NT2/D1 (cell line): ENCODE measurements at regions not wholly inside any gene's neighbourhood (a gene's known extent, or its start where the extent isn't known, plus 50 kb on each side); places are given as distances from the start of the nearest gene placed in this dataset.

ENCODE experiments used
- DNase-seq: peaks from one replicate; pipeline ENCODE4 v3.0.0-alpha.2; 2011; ENCODE audit warnings: low read depth, low spot score
- H3K27me3 ChIP-seq: 2 replicates; pipeline ENCODE4 v1.6.0; 2011; ENCODE audit warnings: mild to moderate bottlenecking; ENCODE audit not compliant: insufficient read length, insufficient read depth
- H3K36me3 ChIP-seq: 2 replicates; pipeline ENCODE4 v1.6.1; 2011; ENCODE audit warnings: mild to moderate bottlenecking, low read length, mixed read lengths; ENCODE audit not compliant: insufficient read depth, insufficient read length
- H3K4me1 ChIP-seq: 2 replicates; pipeline ENCODE4 v1.5.1; 2011; ENCODE audit not compliant: insufficient read depth, insufficient read length
- H3K4me3 ChIP-seq: 2 replicates; pipeline ENCODE4 v1.5.1; 2011; ENCODE audit warnings: low read depth; ENCODE audit not compliant: insufficient read length
- H3K9ac ChIP-seq: 2 replicates; pipeline ENCODE4 v1.6.0; 2011; ENCODE audit warnings: low read depth; ENCODE audit not compliant: insufficient read length
- H3K9me3 ChIP-seq: 2 replicates; pipeline ENCODE4 v1.5.1; 2011; ENCODE audit warnings: mild to moderate bottlenecking, low read length; ENCODE audit not compliant: insufficient read depth
- SUZ12 ChIP-seq: IDR thresholded peaks from 2 replicates; pipeline ENCODE4 v1.6.1; 2011; ENCODE audit not compliant: insufficient read length, insufficient read depth; ENCODE audit errors: extremely low read depth
- YY1 ChIP-seq: IDR thresholded peaks from 2 replicates; pipeline ENCODE4 v1.6.1; 2011; ENCODE audit not compliant: insufficient read length, insufficient read depth
- ZNF274 ChIP-seq: IDR thresholded peaks from 2 replicates; pipeline ENCODE4 v1.6.1; 2011; ENCODE audit warnings: mild to moderate bottlenecking, low read depth, low read length

- no peak for DNase-seq
- no peaks in the 10 kb centered on the region for H3K4me1 ChIP-seq
- H3K4me3 ChIP-seq: no peak overlapping the region
- H3K27me3 ChIP-seq: no peaks in the 10 kb centered on the region
- H3K9ac ChIP-seq: no peak overlapping the region
- no peaks in the 10 kb centered on the region for H3K36me3 ChIP-seq
- no peaks in the 10 kb centered on the region for H3K9me3 ChIP-seq
- TF ChIP-seq SUZ12 (no peak), ZNF274 (no peak), YY1 (no peak)
Measured at GRCh38 chr2:156064540-156064939, 268.0 kb downstream of the NR4A2 start.

GRCh38 chr2:156057647-156058046 is 274.9 kb downstream of the NR4A2 start:
- DNase-seq: no peak
- H3K27me3 ChIP-seq: no peaks in the 10 kb centered on the region
- no peak overlapping the region for H3K4me3 ChIP-seq
- TF ChIP-seq SUZ12: no peak
- no peak for TF ChIP-seq ZNF274
- no peak for TF ChIP-seq YY1
- H3K9ac ChIP-seq: no peak overlapping the region
- H3K36me3 ChIP-seq: no peaks in the 10 kb centered on the region
- H3K9me3 ChIP-seq: no peaks in the 10 kb centered on the region
- H3K4me1 ChIP-seq: no peaks in the 10 kb centered on the region

- TF ChIP-seq SUZ12 (no peak), ZNF274 (no peak), YY1 (no peak)
- H3K9ac ChIP-seq: no peak overlapping the region
- no peaks in the 10 kb centered on the region for H3K4me1 ChIP-seq
Measured at GRCh38 chr2:156054983-156055382, 277.5 kb downstream of the NR4A2 start.

GRCh38 chr2:156046900-156047299 is 285.6 kb downstream of the NR4A2 start:
- H3K4me3 ChIP-seq: no peak overlapping the region
- no peaks in the 10 kb centered on the region for H3K27me3 ChIP-seq
- H3K36me3 ChIP-seq: no peaks in the 10 kb centered on the region
- H3K9me3 ChIP-seq: no peaks in the 10 kb centered on the region
- peaks cover 7% of the 10 kb centered on the region for H3K4me1 ChIP-seq
- H3K9ac ChIP-seq: no peak overlapping the region
- no peak for DNase-seq
- TF ChIP-seq YY1 (no peak), SUZ12 (no peak), ZNF274 (no peak)

More at GRCh38 chr2:156054983-156055382, 277.5 kb downstream of the NR4A2 start:
- Histone ChIP-seq H3K27me3 (no peaks in the 10 kb centered on the region), H3K9me3 (no peaks in the 10 kb centered on the region), H3K36me3 (no peaks in the 10 kb centered on the region), H3K4me3 (no peak overlapping the region)
- no peak for DNase-seq

- Histone ChIP-seq H3K4me3 (no peak overlapping the region), H3K9ac (no peak overlapping the region), H3K9me3 (no peaks in the 10 kb centered on the region), H3K36me3 (no peaks in the 10 kb centered on the region), H3K27me3 (no peaks in the 10 kb centered on the region), H3K4me1 (peaks cover 5% of the 10 kb centered on the region)
- TF ChIP-seq SUZ12 (no peak), ZNF274 (no peak), YY1 (no peak)
- no peak for DNase-seq
Measured at GRCh38 chr2:156042895-156043294, 289.6 kb downstream of the NR4A2 start.

- no peak overlapping the region for H3K4me3 ChIP-seq
- H3K9ac ChIP-seq: no peak overlapping the region
- no peaks in the 10 kb centered on the region for H3K9me3 ChIP-seq
- H3K36me3 ChIP-seq: no peaks in the 10 kb centered on the region
- DNase-seq: no peak
- H3K4me1 ChIP-seq: no peaks in the 10 kb centered on the region
- TF ChIP-seq SUZ12 (no peak), ZNF274 (no peak), YY1 (no peak)
- H3K27me3 ChIP-seq: no peaks in the 10 kb centered on the region
Measured at GRCh38 chr2:156038021-156038420, 294.5 kb downstream of the NR4A2 start.

GRCh38 chr2:156037482-156037881 is 295.0 kb downstream of the NR4A2 start:
- no peaks in the 10 kb centered on the region for H3K9me3 ChIP-seq
- no peaks in the 10 kb centered on the region for H3K4me1 ChIP-seq
- DNase-seq: no peak
- H3K4me3 ChIP-seq: no peak overlapping the region
- no peak overlapping the region for H3K9ac ChIP-seq
- TF ChIP-seq ZNF274 (no peak), YY1 (no peak), SUZ12 (no peak)
- no peaks in the 10 kb centered on the region for H3K36me3 ChIP-seq
- H3K27me3 ChIP-seq: no peaks in the 10 kb centered on the region
